WTC11 (cell line): ENCODE measurements at regions not wholly inside any gene's neighbourhood (a gene's known extent, or its start where the extent isn't known, plus 50 kb on each side); places are given as distances from the start of the nearest gene placed in this dataset.

Source experiments
- ATAC-seq: fragments of 200-7000 bp; cut with Tn5 transposase; 2 replicates; pipeline ENCODE4 v1.10.0; 2021; ENCODE audit warnings: mild to moderate bottlenecking, moderate library complexity
- CTCF ChIA-PET: fragments of 300-600 bp; sonication (Branson Sonifier 250); formaldehyde crosslinking; loops from one replicate; lab custom pipeline; 2021; ENCODE audit warnings: antibody characterized with exemption; lab: Charles Lee
- POLR2A ChIA-PET: fragments of 350-600 bp; sonication (Branson Sonifier 250); formaldehyde crosslinking; loops from one replicate; lab custom pipeline; 2021; ENCODE audit warnings: antibody characterized with exemption; lab: Charles Lee
- DNase-seq: peaks from one replicate; pipeline ENCODE4 v3.0.0; 2021; ENCODE audit warnings: low spot score
- H3K27ac Mint-ChIP-seq: 2 replicates; pipeline ENCODE4 v1.8.0; 2021; ENCODE audit warnings: mixed read lengths
- H3K27me3 Mint-ChIP-seq: 2 replicates; pipeline ENCODE4 v1.8.0; 2021; ENCODE audit warnings: low read depth, mild to moderate bottlenecking, moderate library complexity, mixed read lengths
- H3K36me3 Mint-ChIP-seq: 2 replicates; pipeline ENCODE4 v1.8.0; 2021; ENCODE audit warnings: mixed read lengths
- H3K4me1 Mint-ChIP-seq: 2 replicates; pipeline ENCODE4 v1.8.0; 2022; ENCODE audit warnings: mixed read lengths
- H3K4me3 Mint-ChIP-seq: 2 replicates; pipeline ENCODE4 v1.8.0; 2021; ENCODE audit warnings: mild to moderate bottlenecking, moderate library complexity, mixed read lengths
- H3K9me3 Mint-ChIP-seq: 2 replicates; pipeline ENCODE4 v1.8.0; 2021; ENCODE audit warnings: mixed read lengths
- ATF1 ChIP-seq: sonication (generic); formaldehyde crosslinking; IDR thresholded peaks from 2 replicates; pipeline ENCODE4 v1.8.1; 2023; ENCODE audit warnings: mild to moderate bottlenecking, moderate library complexity, missing genetic modification reagents
- ATF3 ChIP-seq: sonication (generic); formaldehyde crosslinking; conservative IDR thresholded peaks from 2 replicates; pipeline ENCODE4 v1.8.1; 2022; ENCODE audit warnings: mild to moderate bottlenecking, missing genetic modification reagents
- ATF6 ChIP-seq: sonication (generic); formaldehyde crosslinking; IDR thresholded peaks from 2 replicates; pipeline ENCODE4 v1.8.1; 2023; ENCODE audit warnings: mild to moderate bottlenecking, missing genetic modification reagents
- CBFB ChIP-seq: sonication (generic); formaldehyde crosslinking; IDR thresholded peaks from 2 replicates; pipeline ENCODE4 v1.8.1; 2022; ENCODE audit warnings: mild to moderate bottlenecking, low read depth, missing genetic modification reagents
- CDX4 ChIP-seq: fragments of 250-450 bp; sonication (Bioruptor Pico); IDR thresholded peaks from 2 replicates; pipeline ENCODE4 v1.9.0; 2021; ENCODE audit warnings: moderate library complexity, mild to moderate bottlenecking, inconsistent platforms, borderline replicate concordance
- E2F5 ChIP-seq: sonication (generic); formaldehyde crosslinking; IDR thresholded peaks from 2 replicates; pipeline ENCODE4 v1.8.1; 2022; ENCODE audit warnings: mild to moderate bottlenecking, moderate library complexity, missing genetic modification reagents
- FOXJ3 ChIP-seq: sonication (generic); formaldehyde crosslinking; IDR thresholded peaks from 2 replicates; pipeline ENCODE4 v1.9.0; 2021; ENCODE audit warnings: missing genetic modification reagents, mild to moderate bottlenecking, borderline replicate concordance
- FOXK1 ChIP-seq: sonication (generic); formaldehyde crosslinking; IDR thresholded peaks from 2 replicates; pipeline ENCODE4 v1.8.0; 2022; ENCODE audit warnings: mild to moderate bottlenecking, moderate library complexity, missing genetic modification reagents
- MAX ChIP-seq: sonication (generic); formaldehyde crosslinking; IDR thresholded peaks from 2 replicates; pipeline ENCODE4 v1.8.0; 2022; ENCODE audit warnings: mild to moderate bottlenecking, missing genetic modification reagents
- PREB ChIP-seq: sonication (generic); formaldehyde crosslinking; IDR thresholded peaks from 2 replicates; pipeline ENCODE4 v1.8.1; 2022; ENCODE audit warnings: mild to moderate bottlenecking, missing genetic modification reagents, moderate library complexity, borderline replicate concordance
- SOX15 ChIP-seq: fragments of 250-450 bp; sonication (Bioruptor Pico); IDR thresholded peaks from 2 replicates; pipeline ENCODE4 v1.9.0; 2021; ENCODE audit warnings: mild to moderate bottlenecking
- ZBTB21 ChIP-seq: sonication (generic); formaldehyde crosslinking; IDR thresholded peaks from 2 replicates; pipeline ENCODE4 v1.8.1; 2023; ENCODE audit warnings: mild to moderate bottlenecking, missing genetic modification reagents, borderline replicate concordance
- ZMAT4 ChIP-seq: fragments of 250-450 bp; sonication (Bioruptor Pico); IDR thresholded peaks from 2 replicates; pipeline ENCODE4 v1.9.0; 2021; ENCODE audit warnings: mild to moderate bottlenecking
- ZNF396 ChIP-seq: fragments of 250-450 bp; sonication (Bioruptor Pico); IDR thresholded peaks from 2 replicates; pipeline ENCODE4 v1.8.0; 2021; ENCODE audit warnings: mild to moderate bottlenecking, moderate library complexity, borderline replicate concordance
- ZNF532 ChIP-seq: fragments of 250-450 bp; sonication (Bioruptor Pico); IDR thresholded peaks from 2 replicates; pipeline ENCODE4 v1.9.0; 2021; ENCODE audit warnings: mild to moderate bottlenecking, borderline replicate concordance

- TF ChIP-seq ZNF532 (no peak), FOXJ3 (CRISPR knock-in tag) (no peak)
- TF ChIP-seq, all 79 proteins: peak for 0
These were observed 374.0 kb downstream of the NFIB start (continued) for GRCh38 chr9:13939701-13940490.

- ATAC-seq: no peak
- Mint-ChIP-seq H3K27me3 (no peaks in the 10 kb centered on the region), H3K9me3 (no peaks in the 10 kb centered on the region), H3K36me3 (no peaks in the 10 kb centered on the region), H3K27ac (no peak overlapping the region), H3K4me3 (no peak overlapping the region), H3K4me1 (peaks cover 26% of the 10 kb centered on the region)
- TF ChIP-seq ZMAT4 (CRISPR knock-in tag) (no peak), CDX4 (no peak), FOXK1 (CRISPR knock-in tag) (no peak), ZNF396 (CRISPR knock-in tag) (no peak), ZBTB21 (CRISPR knock-in tag) (no peak)
- CTCF ChIA-PET: no interaction called here
- POLR2A ChIA-PET: no interaction called here
- DNase-seq: no peak
These were observed 374.8 kb downstream of the NFIB start for GRCh38 chr9:13939134-13939533.

- H3K27me3 Mint-ChIP-seq: no peaks in the 10 kb centered on the region
- H3K27ac Mint-ChIP-seq: no peak overlapping the region
- ATAC-seq (no peak), DNase-seq (no peak)
- POLR2A ChIA-PET: no interaction called here
- no peak overlapping the region for H3K4me3 Mint-ChIP-seq
- no peaks in the 10 kb centered on the region for H3K9me3 Mint-ChIP-seq
- H3K4me1 Mint-ChIP-seq: peaks cover 19% of the 10 kb centered on the region
- CTCF ChIA-PET: interaction anchor here (1.0 kb wide), 1 partner anchor 25 kb away, joined by 3 read pairs; no protein-coding TSS in a partner anchor
- H3K36me3 Mint-ChIP-seq: no peaks in the 10 kb centered on the region
- TF ChIP-seq MAX (CRISPR knock-in tag): no peak
- TF ChIP-seq ZNF532: no peak
- no peak for TF ChIP-seq SOX15
- TF ChIP-seq ATF6: no peak
- no peak for TF ChIP-seq ATF3 (CRISPR knock-in tag)
- TF ChIP-seq CBFB: no peak
- TF ChIP-seq PREB (CRISPR knock-in tag): no peak
- no peak for TF ChIP-seq ATF1 (CRISPR knock-in tag)
- no peak for TF ChIP-seq E2F5 (CRISPR knock-in tag)
These were observed 379.5 kb downstream of the NFIB start for GRCh38 chr9:13934416-13934815.
